ENCODE measurements at regions not wholly inside any gene's neighbourhood (a gene's known extent, or its start where the extent isn't known, plus 50 kb on each side); places are given as distances from the start of the nearest gene placed in this dataset.
"Not testable (repeated sequence)": the region's sequence is repeated elsewhere in the genome, so short reads cannot be mapped to it uniquely, and the experiment has no call there.

DNA sequence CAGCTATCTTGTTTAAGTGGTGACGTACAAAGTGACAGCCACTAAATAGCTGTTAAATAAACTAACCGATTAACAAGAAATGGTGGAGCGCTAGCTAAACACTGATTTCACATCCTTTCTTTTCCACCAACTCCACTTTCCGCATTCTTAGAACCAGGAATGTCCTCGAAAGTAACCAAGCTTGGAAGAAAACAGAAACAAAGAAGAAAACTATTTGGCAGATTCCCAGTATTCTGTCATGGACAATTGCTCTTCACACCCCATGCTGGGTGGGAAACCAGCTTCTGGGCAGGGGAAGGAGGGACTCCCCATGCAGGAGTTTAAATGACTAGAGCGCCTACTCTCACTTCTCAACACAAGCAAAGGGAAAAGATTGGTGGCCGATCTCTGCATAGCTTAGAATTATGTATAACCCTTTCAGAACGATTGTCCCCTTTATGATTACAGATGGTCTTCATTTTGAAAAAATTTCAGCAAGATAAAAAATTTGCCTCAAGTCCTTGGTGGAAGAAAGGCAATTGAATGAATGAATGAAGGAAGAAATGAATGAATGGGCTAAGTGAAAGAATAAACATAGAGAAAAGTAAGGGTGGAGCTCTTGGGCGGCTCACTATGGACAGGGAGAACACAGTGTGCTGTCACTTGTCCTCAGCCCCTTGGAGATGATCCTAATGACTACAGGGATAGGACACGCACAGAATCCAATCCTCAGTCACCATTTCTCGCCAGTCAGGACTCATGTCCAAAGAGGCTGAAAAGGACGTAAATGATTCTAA is 148.7 kb upstream of the NEDD9 start:
- no peak for DNase-seq

DNA sequence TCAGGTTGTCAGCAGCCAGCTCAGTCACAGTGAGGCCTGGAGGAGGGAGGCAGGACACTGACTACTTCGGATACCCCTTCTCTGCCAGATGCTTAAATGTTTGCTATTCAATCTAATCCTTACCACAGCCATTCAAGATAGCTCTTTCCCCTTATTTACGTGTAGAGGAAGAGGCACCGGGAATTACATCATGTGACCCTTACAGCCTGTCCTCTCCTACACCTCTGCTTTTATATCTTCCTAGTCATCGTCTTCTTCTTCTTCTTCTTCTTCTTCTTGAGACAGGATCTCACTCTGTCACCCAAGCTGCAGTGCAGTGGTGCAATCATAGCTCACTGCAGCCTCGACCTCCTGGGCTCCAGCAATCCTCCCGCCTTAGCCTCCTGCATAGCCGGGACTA is 148.1 kb upstream of the NEDD9 start:
- no peak for DNase-seq

DNA sequence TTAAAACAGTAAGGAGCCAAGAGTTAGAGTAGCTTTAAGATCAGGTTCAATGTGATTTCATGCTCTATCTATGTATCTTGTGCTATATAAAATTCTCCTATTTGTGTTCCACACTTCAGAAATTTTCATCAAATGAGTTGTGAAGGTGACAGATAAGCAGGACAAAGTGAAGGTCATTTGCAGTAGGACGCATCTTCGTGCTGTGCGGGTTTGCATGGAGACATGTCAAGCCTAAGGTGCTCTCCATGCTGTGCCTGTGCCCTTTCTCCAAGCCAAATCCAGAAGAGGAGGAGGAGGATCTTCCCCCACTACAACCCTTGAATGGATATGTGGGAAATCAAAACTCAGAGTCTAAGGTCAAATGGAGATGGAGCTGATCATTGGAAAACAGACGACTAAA is 147.3 kb upstream of the NEDD9 start:
- no peak for DNase-seq

DNA sequence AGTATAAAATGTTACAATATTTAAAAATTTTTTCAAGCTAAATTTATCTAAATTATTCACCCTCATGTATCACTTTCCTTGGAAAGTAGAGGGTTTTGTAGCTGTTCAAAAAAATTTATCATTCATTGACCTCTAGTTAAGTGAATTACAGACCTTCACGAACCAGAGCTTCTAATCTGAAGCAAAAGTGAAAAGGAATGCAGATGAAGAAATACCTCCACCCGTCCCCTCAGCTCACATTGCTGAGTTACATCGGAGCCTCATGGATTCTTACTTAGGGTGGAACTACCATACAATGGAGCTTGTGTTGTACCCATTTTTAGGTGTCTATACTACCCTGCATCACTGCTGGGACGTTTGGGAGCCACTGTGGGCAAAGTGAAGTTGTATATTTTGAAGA is 146.2 kb upstream of the NEDD9 start:
- no peak for DNase-seq

DNA sequence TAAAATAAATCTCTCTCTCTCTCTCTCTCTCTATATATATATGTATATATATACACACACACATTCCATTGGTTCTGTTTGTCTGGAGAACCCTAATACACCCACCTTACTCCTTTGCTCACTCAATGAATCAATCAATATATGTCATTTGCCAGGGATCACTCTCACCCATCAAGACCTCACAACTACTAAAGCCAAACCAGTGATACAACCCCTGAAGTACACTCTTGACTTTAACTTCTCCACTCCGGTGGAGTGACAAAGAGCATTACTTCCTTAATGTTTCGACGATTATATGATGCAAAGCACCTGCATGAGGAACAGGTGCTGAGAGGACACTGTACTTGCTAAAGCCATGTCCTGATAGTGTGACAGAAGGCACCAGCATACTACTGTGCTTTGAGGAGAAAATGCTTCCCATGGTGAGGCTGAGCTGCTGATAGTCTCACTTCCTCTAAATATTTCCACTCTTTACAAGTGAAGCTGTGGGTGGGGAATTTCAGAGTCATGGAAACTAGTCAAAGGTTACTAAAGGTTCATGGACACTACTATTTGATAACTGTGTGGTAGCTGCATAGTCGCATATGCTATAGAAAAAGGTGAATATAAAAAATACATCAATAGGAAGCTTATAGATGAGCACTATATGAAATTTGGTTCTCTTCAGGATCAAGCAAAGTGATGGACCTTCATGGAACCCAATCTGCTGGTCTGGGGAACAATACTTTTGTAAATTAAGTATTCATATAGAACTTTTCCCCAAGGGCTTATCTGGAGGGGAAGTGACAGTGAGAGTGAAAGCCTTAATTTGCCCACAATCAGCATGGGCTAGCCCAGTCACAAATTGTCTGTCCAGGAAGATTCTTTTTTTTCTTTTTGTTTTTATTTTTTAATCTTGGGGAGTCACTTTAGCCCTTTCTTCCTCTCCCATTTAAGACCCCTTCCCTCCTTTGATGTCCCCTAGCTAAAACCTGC is 141.9 kb upstream of the NEDD9 start:
- DNase-seq, result no peak

DNA sequence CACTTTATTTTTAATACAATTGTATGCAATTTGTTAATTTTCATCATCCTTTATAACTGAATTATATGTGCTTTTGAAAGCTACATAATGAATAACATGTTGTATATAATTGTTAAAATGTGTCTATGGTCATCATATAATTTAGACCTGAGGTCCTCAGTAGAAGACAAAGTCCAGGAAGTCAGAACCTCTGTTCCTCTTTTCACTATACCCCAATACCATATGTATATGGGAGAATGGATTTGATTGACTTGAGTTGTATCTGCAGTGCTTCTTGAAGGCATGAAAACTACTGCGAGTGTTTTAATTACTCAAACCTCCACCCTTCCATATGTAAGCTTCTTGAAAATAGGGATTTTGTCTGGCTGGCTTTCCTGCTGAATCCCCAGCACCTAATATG is 140.7 kb upstream of the NEDD9 start:
- DNase-seq, result no peak

DNA sequence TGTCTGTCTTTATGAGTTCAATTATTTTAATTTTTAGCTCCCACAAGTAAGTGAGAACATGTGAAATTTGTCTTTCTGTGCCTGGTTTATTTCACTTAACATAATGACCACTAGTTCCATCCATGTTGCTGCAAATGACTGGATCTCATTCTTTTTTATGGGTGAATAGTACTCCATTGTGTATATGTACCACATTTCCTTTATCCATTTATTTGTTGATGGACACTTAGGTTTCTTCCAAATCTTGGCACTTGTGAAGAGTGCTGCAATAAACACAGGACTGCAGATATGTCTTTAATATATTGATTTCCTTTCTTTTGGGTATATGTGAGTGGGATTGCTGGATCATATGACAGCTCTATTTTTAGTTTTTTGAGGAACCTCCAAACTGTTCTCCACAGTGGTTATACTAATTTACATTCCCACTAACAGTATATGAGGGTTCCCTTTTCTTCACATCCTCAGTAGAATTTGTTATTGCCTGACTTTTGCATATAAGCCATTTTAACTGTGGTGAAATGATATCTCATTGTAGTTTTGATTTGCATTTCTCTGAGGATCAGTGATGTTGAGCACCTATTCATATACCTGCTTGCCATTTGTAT is 139.8 kb upstream of the NEDD9 start:
- DNase-seq, result not testable (repeated sequence)

DNA sequence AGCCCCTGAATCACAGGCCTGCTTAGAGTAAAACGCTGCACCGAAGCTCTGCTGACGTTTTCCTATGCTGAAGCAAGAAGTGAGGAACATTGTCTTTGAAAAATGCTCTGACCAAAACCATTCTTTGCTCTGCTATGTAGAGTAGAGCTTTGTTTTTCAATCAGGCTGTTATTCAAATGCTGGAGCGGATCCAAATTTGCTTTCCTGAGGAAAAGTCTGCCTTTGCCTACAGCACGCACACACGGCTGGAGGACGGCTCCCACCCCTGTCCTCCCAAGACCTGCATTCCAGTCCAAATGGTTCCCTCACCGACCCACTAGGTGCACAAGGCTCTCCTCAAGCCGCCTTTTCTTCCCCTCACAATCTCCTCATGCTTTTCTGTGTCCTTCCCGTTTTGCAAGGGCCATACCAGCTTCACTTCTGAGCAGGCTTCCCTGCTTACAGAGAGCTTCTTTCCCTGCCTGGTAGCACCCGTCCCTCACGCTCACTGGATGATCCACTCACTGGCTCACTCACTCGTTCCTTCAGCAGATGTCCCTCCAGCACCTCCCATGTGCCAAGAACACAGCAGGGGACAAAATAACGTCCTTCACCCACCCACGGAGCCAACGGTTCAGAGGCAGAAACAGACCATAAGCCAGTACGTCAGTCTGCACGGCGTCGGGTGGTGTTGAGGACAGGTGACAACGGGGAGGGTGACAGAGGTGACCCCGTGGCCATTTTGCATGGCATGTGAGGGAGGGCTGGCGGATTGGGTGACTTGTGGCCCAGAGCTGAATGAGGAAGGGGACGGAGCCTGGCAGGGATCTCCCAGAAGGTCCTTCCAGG is 137.9 kb upstream of the NEDD9 start:
- no peak for DNase-seq

DNA sequence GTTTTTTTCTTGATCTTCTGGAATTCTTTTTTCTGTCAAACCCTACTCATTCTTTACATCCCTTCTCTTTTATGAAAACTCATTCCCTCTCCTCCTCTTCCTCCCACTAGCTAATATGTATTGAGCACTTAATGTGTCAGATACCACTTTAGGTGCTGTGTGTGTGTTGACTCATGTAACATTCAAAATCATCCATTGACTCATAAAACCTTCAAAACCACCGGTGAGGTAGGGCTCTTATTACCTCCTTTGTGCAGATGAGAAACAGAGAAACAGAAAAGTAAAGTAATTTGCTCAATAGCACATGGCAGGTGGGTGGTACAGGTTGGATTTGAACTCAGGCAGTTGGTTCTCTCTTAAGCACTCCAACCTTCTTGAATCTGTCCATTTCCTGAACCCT is 136.3 kb upstream of the NEDD9 start:
- no peak for DNase-seq

DNA sequence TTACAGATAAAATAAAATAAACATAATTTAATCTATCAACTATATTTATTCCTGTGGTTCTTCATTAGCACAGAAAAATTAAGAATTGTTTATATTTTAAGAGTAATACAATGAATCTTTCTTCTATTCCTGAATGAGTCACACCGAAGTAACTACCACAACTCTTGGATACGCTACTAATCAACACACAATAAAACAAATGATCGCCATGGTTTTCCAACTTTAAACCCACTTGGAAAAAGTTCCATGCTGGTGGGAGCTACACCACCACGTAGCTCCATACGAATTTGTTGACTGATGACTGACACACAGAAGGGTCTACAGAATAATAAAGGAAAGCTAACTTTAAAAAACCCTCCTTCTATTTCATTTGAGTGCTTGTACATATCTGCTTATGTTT is 135.8 kb upstream of the NEDD9 start:
- DNase-seq, result no peak

DNA sequence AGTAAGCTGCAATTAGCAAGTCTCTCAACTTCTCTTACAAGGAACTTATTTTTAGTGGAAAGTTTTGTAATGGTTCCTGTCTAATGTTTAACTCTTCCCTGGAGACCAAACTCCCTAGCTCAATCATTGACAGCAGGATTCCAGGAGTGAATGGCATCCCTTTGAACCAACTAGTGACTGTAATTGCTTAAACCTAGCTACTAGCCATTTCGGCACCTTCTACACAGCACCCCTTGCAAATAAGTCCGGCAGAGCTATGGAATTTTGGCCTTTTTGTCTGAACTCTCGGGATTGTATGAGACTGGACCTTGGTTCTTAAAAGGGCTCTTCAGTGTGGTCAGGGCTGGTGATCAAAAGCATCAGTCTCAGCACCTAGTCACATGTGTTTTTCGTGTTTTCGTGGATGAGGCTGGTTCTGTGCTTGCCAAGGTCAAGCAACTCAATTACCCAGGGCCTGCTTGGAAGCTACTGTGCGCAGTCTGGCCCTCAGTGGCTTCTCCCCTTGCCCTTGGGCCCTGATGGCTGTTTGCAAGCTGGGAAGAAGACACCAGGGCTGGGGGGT is 135.3 kb upstream of the NEDD9 start:
- DNase-seq, result no peak

DNA sequence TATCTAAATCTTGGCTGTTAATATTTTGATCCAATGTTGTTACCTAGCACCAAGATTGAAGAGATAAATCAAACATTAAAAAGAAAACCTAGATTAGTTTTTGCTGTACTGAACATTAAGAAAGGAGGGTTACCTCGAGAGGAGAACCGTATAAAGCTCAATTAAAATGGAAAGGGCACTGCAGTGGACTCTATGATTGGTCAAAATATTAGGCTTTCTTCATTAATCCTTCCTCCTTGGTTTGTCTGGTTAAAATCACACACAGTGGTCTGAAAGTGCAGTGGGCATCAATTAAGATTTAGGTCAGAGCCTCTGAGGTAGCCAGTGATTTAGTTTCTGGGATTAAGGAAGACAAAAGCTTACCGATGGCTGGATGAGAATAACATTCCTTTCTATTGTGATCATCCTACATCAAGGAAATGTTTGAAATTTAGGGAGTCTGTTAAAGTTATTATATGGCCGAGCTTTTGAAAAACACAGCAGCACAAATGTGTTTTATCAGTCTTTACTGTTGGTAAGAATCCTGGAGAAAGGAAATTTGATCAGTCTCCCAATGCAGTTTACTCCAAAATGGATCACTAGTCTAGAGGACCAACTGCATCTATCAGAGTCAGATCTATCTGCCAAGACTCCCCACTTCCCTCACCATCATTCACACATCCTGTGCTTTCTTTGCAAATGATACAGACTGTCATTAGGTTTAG is 134.6 kb upstream of the NEDD9 start:
- DNase-seq, result no peak

DNA sequence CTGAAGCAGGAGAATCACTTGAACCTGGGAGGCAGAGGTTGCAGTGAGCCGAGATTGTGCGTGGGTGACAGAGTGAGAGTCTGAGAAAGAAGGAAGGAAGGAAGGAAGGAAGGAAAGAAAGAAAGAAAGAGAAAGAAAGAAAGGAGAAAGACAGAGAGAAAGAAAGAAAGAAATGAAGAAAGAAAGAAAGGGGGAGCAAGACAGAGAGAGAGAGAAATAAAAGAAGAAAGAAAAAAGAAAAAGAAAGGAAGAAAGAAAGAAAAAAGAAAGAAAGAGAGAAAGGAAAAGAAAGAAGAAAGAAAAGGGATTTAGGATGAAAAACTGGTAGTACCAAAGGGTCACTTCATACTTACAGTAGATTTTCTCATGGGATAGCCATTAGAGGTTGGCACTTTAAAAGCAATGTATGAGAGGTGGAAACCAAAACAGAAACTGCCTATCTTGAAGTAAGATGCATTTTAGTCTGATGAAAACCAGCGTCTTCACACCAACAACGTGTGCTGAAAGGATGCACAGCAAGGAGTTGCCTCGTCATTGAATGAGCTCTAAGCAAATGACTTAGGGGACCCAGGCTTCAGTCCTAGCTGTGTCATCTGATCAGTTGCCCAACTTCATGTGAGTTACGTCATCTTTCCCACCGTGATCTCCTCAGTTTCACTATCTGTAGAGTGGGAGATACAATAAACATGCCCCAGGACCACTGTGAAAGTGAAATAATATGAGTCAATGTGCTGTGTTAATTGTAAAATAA is 133.9 kb upstream of the NEDD9 start:
- DNase-seq, result no peak

DNA sequence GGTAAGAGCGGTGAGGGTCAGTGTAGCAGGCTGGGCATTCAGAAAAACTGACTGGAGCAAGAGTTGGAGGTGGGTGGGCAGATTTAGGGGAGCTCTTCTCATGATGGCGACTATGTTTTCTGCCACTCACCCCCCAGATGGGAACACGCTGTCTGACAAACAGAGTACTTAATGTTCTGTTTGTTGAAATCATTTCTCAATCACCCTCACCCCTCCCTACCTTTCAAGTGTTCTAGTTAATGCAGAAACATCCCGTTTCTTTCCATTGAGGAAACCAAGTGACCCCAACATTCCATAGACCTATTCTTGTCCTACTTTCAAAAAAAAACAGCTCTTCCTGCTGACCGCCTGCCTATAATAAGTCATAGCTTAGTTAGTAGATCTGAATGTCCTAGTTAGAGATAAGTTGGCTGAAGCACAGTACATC is 132.5 kb upstream of the NEDD9 start:
- DNase-seq, result no peak

DNA sequence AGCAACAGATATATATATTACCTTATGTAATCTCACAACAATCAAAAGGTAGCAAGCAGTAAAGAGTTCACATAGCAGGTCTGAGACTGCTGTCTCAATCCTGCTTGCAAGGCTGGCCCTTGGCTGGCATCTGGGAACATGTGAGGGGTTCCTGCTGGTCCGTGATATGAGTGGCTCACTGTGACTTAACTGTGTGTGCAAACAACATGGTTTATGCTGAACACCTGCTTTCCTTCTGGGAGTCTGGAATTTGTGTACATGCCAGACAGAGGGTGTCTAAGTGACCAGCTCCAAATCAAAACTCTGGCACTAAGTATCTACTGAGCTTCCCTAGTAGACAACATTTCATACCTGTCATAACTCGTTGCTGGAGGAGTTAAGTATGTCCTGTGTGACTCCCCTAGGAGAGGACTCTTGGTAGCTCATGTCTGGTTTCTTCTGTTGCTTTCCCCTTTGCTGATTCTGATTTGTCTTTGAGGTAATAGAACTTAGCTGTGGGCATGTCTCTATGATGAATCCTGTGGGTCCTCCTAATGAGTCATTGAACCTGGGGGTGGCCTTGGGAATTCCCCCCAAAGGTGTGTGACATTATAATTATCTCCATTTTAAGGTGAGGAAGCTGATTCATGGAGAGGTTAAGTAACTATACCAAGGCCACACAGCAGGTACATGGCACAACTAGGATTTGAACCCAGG is 131.6 kb upstream of the NEDD9 start:
- no peak for DNase-seq

DNA sequence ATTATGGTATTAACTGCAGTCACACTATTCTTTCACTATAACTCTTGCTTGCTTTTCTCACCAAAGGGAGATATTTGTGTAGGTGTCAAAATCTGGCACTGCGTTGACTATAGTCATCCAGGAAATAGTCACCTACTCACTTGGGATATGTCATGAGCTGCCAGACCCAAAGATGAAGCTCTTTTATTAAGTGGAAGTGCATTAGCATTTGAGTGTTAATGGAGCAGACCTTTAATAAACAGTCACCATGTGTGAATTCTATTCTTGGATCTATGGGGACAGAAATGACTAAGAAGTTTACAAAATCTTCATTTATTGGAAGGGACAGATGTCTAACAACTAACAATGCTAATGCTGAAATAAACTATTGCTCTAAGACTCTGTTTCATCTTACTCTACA is 130.1 kb upstream of the NEDD9 start:
- no peak for DNase-seq

DNA sequence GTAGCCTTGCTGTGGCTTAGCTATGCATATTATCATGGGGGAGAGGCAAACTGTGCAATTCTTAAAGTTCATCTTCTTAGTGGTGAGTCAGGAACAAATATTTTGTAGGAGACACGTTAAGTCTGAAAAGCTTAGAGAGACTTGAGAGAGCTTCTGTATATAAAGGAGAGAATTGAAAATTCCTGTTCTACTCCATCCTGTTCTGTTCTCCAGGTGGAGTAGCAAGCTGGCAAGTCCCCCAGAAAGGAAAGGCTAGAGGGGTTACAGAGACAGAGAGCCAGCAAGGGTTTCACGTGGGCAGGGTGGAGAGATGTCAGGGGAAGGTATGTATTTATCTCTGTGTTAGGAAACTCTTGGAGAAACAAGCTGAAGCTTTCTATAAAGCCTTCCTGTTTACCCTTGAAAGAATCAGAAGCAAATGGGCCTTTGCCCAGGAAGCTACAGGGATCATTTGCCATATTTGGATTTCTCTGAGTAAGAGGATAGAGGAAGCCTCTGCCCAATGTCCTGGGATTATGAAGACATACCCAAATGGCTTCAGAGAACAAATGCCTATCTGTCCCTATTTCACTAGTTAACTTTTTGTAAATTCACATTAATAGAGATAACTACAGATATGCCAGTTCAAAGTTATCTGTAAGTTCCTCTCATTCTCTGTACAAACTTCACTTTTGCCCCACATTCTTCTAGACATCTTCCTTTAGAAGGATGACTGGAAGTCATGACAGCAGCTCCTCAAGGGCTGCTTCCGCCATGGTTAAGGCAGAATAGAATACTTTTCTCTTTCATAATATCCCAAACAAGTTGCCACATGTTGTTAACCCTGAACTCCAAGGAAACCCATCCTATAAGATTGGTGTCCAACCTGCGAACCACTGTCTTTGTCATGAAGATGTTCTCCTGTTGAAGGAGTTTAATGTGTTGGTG is 126.7 kb upstream of the NEDD9 start:
- no peak for DNase-seq

DNA sequence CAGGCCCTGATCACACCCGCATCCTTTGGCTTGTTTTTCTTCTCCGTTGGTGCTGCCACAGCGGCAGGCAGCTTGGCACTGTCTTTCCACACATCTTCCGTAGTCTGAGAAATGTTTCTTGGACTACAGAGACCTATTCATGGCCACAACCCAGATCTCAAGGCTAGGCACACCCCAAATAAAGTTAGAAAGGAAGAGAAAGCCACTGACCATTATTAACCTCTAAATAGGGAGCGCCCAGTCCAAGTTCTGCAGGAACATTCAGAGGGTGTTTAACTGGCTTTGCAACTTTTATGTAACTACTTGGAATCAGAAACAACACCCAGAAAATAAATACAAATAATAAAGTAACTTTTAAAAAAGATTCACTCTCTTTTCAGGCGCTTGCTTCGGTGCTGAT is 124.8 kb upstream of the NEDD9 start:
- no peak for DNase-seq
